HG02938 (cell line): ENCODE measurements at regions not wholly inside any gene's neighbourhood (a gene's known extent, or its start where the extent isn't known, plus 50 kb on each side); places are given as distances from the start of the nearest gene placed in this dataset.

ENCODE experiments used
- ATAC-seq: cut with Tn5 transposase; IDR thresholded peaks from one replicate; pipeline ENCODE4 v1.9.1; 2021; ENCODE audit warnings: mild to moderate bottlenecking, moderate library complexity; ENCODE audit not compliant: unreplicated experiment

- no peak for ATAC-seq
Observed at GRCh38 chr13:106433066-106433465, 102.4 kb downstream of the EFNB2 start.

GRCh38 chr13:106432636-106433035 is 102.8 kb downstream of the EFNB2 start:
- no peak for ATAC-seq

GRCh38 chr13:106426909-106427308 is 108.6 kb downstream of the EFNB2 start:
- no peak for ATAC-seq

GRCh38 chr13:106425661-106426060 is 109.8 kb downstream of the EFNB2 start:
- ATAC-seq, result no peak

GRCh38 chr13:106424805-106425204 is 110.7 kb downstream of the EFNB2 start:
- ATAC-seq, result no peak

GRCh38 chr13:106423530-106423929 is 111.9 kb downstream of the EFNB2 start:
- no peak for ATAC-seq

- ATAC-seq, result no peak
Observed at GRCh38 chr13:106418556-106418955, 116.9 kb downstream of the EFNB2 start.

- ATAC-seq, result no peak
Observed at GRCh38 chr13:106417467-106418110, 117.9 kb downstream of the EFNB2 start.

GRCh38 chr13:106416645-106417044 is 118.8 kb downstream of the EFNB2 start:
- ATAC-seq, result no peak

- ATAC-seq, result no peak
Observed at GRCh38 chr13:106415971-106416370, 119.5 kb downstream of the EFNB2 start.

- ATAC-seq, result no peak
Observed at GRCh38 chr13:106415442-106415841, 120.0 kb downstream of the EFNB2 start.

- peak; percentile 53 for ATAC-seq
Observed at GRCh38 chr13:106407338-106407737, 128.1 kb downstream of the EFNB2 start.

- ATAC-seq, result no peak
Observed at GRCh38 chr13:106405731-106406130, 129.7 kb downstream of the EFNB2 start.

- ATAC-seq, result no peak
Observed at GRCh38 chr13:106403280-106403679, 132.2 kb downstream of the EFNB2 start.

GRCh38 chr13:106402866-106403265 is 132.6 kb downstream of the EFNB2 start:
- no peak for ATAC-seq

GRCh38 chr13:106401081-106401480 is 134.4 kb downstream of the EFNB2 start:
- no peak for ATAC-seq

GRCh38 chr13:106400289-106400688 is 135.2 kb downstream of the EFNB2 start:
- ATAC-seq, result no peak

GRCh38 chr13:106398289-106398688 is 137.2 kb downstream of the EFNB2 start:
- ATAC-seq, result no peak

GRCh38 chr13:106393776-106394175 is 141.7 kb downstream of the EFNB2 start:
- ATAC-seq, result no peak

- ATAC-seq, result no peak
Observed at GRCh38 chr13:106391681-106392080, 143.8 kb downstream of the EFNB2 start.

GRCh38 chr13:106391271-106391670 is 144.2 kb downstream of the EFNB2 start:
- no peak for ATAC-seq

GRCh38 chr13:106390367-106390766 is 145.1 kb downstream of the EFNB2 start:
- no peak for ATAC-seq

- no peak for ATAC-seq
Observed at GRCh38 chr13:106385654-106386053, 149.8 kb downstream of the EFNB2 start.
